ENCODE measurements at regions not wholly inside any gene's neighbourhood (a gene's known extent, or its start where the extent isn't known, plus 50 kb on each side); places are given as distances from the start of the nearest gene placed in this dataset.

- TF ChIP-seq CTCF (IDR thresholded peaks at IDR 0.05; ENCODE audit: low read length) (no peak), EZH2 (IDR thresholded peaks at IDR 0.05; ENCODE audit: borderline replicate concordance, low read length) (no peak)
Observed at GRCh38 chr5:101102506-101102905, 199.4 kb upstream of the ST8SIA4 start.
